ENCODE measurements at regions not wholly inside any gene's neighbourhood (a gene's known extent, or its start where the extent isn't known, plus 50 kb on each side); places are given as distances from the start of the nearest gene placed in this dataset.

DNA sequence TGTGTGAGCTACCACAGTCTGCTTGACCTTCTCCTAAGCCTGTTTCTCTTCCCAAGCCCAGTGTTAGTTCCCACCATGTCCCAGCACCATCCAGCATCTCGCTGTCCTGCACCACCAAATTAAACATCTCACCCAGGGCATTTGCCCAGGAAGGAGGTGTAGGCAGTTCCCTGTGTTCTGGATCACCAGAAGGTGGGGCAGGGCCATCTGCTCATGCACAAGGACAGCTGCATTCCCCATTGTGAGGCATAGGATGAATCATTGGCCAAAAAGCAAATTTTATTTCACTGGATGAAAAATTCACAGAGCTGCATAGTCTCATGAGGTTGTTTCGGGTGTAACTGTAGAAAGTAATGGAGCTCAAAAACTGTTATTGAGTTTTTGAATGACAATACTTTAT, 89.5 kb upstream of the GRIA1 start:
- Histone ChIP-seq H3K4me1 (no peaks in the 10 kb centered on the region), H3K4me3 (no peak overlapping the region), H4K20me1 (no peaks in the 10 kb centered on the region), H3K9ac (no peak overlapping the region), H3K27ac (no peak overlapping the region), H3K27me3 (no peaks in the 10 kb centered on the region), H3K4me2 (no peak overlapping the region), H3K9me3 (no peaks in the 10 kb centered on the region), H3K36me3 (no peaks in the 10 kb centered on the region)
- TF ChIP-seq Cebpa-rat (IDR thresholded peaks at IDR 0.05): no peak

DNA sequence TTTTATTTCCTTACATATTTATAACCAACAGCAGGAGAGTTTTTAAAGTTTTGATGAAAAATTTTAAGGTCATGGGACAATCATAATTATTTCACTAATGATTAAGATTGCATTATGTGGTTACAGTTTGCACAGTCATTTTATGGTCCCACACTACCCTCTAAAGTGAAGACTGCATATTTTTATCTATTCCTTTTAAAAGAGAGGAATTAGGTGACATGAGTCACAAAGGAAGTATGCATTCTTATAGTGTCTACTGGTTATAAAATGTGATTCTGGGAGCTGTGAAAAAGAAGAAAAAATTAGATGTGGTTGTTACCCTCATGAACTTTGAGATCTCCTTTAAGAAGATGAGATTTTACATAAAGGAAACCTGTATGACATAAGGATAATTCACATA, 87.9 kb upstream of the GRIA1 start:
- H4K20me1 ChIP-seq: no peaks in the 10 kb centered on the region
- H3K27ac ChIP-seq: no peak overlapping the region
- H3K9me3 ChIP-seq: no peaks in the 10 kb centered on the region
- no peak for TF ChIP-seq Cebpa-rat (IDR thresholded peaks at IDR 0.05)
- no peaks in the 10 kb centered on the region for H3K4me1 ChIP-seq
- H3K4me3 ChIP-seq: no peak overlapping the region
- no peaks in the 10 kb centered on the region for H3K27me3 ChIP-seq
- H3K9ac ChIP-seq: no peak overlapping the region
- H3K4me2 ChIP-seq: no peak overlapping the region
- no peaks in the 10 kb centered on the region for H3K36me3 ChIP-seq

GRCh38 chr5:153403470-153403869, 87.0 kb upstream of the GRIA1 start:
- Histone ChIP-seq H3K36me3 (no peaks in the 10 kb centered on the region), H3K9me3 (no peaks in the 10 kb centered on the region), H3K9ac (no peak overlapping the region), H3K27me3 (no peaks in the 10 kb centered on the region), H3K4me2 (no peak overlapping the region), H3K4me3 (no peak overlapping the region), H3K27ac (no peak overlapping the region), H3K4me1 (no peaks in the 10 kb centered on the region), H4K20me1 (no peaks in the 10 kb centered on the region)
- TF ChIP-seq Cebpa-rat (IDR thresholded peaks at IDR 0.05): no peak

DNA sequence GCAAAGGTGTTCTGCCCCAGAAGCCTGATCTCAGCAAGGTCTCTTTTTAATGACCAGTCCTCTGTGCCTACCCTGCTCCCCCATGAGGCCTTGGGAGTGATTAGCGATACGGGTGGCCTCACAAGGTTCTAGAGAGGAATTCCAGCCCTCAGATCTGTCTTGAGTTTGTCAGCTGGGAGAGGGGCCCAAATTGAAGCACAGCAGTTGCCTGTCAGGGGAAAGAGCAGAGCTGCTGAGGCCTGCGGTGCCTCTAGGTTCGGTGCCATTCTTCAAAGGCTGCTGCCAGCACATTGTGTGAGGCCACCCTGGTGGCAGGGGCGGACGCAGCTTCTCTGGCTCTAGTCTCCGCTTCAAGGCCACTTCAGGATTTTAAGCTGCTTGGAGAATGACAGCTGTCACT, 85.7 kb upstream of the GRIA1 start:
- Histone ChIP-seq H3K36me3 (no peaks in the 10 kb centered on the region), H3K4me3 (no peak overlapping the region), H3K9me3 (no peaks in the 10 kb centered on the region), H3K27me3 (no peaks in the 10 kb centered on the region), H3K4me2 (no peak overlapping the region), H3K27ac (no peak overlapping the region), H3K4me1 (no peaks in the 10 kb centered on the region), H3K9ac (no peak overlapping the region), H4K20me1 (no peaks in the 10 kb centered on the region)
- no peak for TF ChIP-seq Cebpa-rat (IDR thresholded peaks at IDR 0.05)

DNA sequence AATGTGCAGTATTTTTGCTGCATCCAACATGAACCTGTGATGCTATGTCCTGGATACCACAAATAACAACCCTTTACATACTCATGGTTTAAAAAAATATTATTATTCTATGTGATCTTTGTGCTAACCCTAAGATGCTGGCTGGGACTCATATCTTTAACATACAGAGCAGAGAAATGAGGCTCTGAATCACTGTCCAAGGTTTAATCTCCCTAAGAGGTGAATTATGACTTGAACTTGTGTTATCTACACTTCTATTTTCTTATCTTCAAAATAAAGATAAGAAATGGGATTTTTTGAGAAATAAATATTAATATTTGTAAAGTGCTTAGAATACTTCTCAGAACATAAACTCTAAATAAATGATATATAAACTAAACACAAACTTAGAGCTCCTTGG, 68.8 kb upstream of the GRIA1 start:
- Histone ChIP-seq H3K9ac (no peak overlapping the region), H3K9me3 (no peaks in the 10 kb centered on the region), H3K4me3 (no peak overlapping the region), H3K4me1 (no peaks in the 10 kb centered on the region), H3K36me3 (no peaks in the 10 kb centered on the region), H3K4me2 (no peak overlapping the region), H3K27me3 (no peaks in the 10 kb centered on the region), H3K27ac (no peak overlapping the region), H4K20me1 (no peaks in the 10 kb centered on the region)
- no peak for TF ChIP-seq Cebpa-rat (IDR thresholded peaks at IDR 0.05)

- Histone ChIP-seq H3K4me1 (no peaks in the 10 kb centered on the region), H3K4me2 (no peak overlapping the region), H3K4me3 (no peak overlapping the region), H3K27me3 (no peaks in the 10 kb centered on the region), H3K9me3 (no peaks in the 10 kb centered on the region), H4K20me1 (no peaks in the 10 kb centered on the region), H3K36me3 (no peaks in the 10 kb centered on the region), H3K27ac (no peak overlapping the region), H3K9ac (no peak overlapping the region)
- TF ChIP-seq Cebpa-rat (IDR thresholded peaks at IDR 0.05): no peak
Measured at GRCh38 chr5:153425914-153426313, 64.6 kb upstream of the GRIA1 start.

DNA sequence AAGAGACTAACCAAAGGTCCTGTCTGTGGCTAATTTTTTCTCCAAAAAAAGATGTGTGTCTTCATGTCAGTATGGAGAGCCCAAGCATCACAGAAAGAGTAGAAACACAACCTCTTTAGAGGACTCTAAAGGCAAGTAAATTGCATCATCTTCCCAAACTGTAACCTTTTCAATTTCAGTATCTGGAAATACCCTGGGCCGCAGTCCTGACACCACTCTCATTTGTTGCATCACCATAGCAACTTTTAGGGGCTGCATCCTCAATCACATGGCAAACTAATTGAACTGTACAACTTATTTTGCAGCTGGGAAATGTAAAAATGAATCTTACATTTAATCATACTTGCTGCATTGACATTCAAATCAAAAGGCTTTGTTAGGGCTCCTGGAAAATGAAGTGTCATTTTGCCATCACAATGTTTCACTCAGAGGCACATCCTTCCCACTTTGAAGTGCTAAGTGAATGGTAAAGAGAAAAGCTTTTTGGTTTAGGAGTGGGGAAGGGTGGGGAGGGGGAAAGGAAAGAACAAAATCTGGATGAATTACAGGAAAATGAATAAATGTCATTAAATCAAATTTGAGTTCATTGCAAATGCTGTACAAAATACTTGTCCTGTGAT, 60.6 kb upstream of the GRIA1 start:
- H4K20me1 ChIP-seq: no peaks in the 10 kb centered on the region
- no peaks in the 10 kb centered on the region for H3K36me3 ChIP-seq
- no peaks in the 10 kb centered on the region for H3K9me3 ChIP-seq
- no peak overlapping the region for H3K4me3 ChIP-seq
- no peaks in the 10 kb centered on the region for H3K4me1 ChIP-seq
- no peak overlapping the region for H3K27ac ChIP-seq
- no peak overlapping the region for H3K4me2 ChIP-seq
- TF ChIP-seq Cebpa-rat (IDR thresholded peaks at IDR 0.05): no peak
- no peak overlapping the region for H3K9ac ChIP-seq
- no peaks in the 10 kb centered on the region for H3K27me3 ChIP-seq

DNA sequence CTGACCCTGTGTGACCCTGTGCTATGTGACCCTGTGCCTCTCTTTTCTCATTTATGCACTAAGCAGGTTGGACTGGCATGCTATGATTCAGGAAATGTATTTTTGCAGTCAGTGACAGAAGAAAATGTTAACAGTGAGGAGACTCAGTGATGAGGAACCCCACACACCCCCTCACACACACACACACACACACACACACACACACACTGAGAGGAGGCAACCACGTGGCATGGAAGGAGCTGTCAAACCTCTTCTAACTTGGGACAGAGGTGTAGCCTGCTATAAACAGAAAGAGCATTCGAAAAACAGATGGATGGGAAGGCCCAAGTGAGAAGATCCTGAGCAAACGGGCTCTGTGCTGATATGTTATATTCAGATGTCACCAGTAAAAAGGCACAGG, 57.9 kb upstream of the GRIA1 start:
- Histone ChIP-seq H3K4me3 (no peak overlapping the region), H3K9ac (no peak overlapping the region), H3K27ac (no peak overlapping the region), H3K4me2 (no peak overlapping the region), H3K9me3 (no peaks in the 10 kb centered on the region), H3K36me3 (no peaks in the 10 kb centered on the region), H4K20me1 (no peaks in the 10 kb centered on the region), H3K27me3 (no peaks in the 10 kb centered on the region), H3K4me1 (no peaks in the 10 kb centered on the region)
- TF ChIP-seq Cebpa-rat (IDR thresholded peaks at IDR 0.05): no peak

DNA sequence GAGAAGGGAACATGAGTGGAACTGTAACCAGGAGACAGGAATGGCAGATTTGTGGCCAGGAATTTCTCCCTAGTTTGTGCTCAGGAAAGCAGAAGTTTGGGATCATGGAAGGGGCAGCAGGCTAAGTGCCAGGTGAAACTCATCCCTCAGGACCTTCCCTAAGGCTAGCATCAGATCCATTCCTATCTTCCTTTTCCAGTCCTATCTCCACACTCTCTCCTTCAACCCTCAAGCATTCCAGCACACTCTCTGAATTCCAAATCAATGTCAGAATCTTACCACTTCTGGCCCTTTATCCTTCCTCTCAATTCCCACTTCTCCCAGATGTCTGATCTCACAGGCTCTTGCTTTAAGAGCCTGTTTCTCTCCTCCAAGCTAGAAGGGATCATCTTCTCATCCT, 53.2 kb upstream of the GRIA1 start:
- H3K27me3 ChIP-seq: no peaks in the 10 kb centered on the region
- no peak overlapping the region for H3K27ac ChIP-seq
- H3K4me1 ChIP-seq: no peaks in the 10 kb centered on the region
- H3K36me3 ChIP-seq: no peaks in the 10 kb centered on the region
- TF ChIP-seq Cebpa-rat (IDR thresholded peaks at IDR 0.05): no peak
- no peak overlapping the region for H3K4me2 ChIP-seq
- H4K20me1 ChIP-seq: no peaks in the 10 kb centered on the region
- no peak overlapping the region for H3K4me3 ChIP-seq
- no peaks in the 10 kb centered on the region for H3K9me3 ChIP-seq
- no peak overlapping the region for H3K9ac ChIP-seq

GRCh38 chr5:153439130-153439529, 51.3 kb upstream of the GRIA1 start:
- Histone ChIP-seq H3K4me2 (no peak overlapping the region), H3K4me1 (no peaks in the 10 kb centered on the region), H3K27me3 (no peaks in the 10 kb centered on the region), H3K4me3 (no peak overlapping the region), H3K36me3 (no peaks in the 10 kb centered on the region), H3K27ac (no peak overlapping the region), H4K20me1 (no peaks in the 10 kb centered on the region), H3K9me3 (no peaks in the 10 kb centered on the region), H3K9ac (no peak overlapping the region)
- TF ChIP-seq Cebpa-rat (IDR thresholded peaks at IDR 0.05): no peak
